HL-60 (cell line): ENCODE measurements at regions not wholly inside any gene's neighbourhood (a gene's known extent, or its start where the extent isn't known, plus 50 kb on each side); places are given as distances from the start of the nearest gene placed in this dataset.
A peak's percentile ranks its signal among the peaks of the same experiment; 100 is the strongest.

ENCODE experiments used
- DNase-seq, 2 experiments: peaks; one replicate each; pipeline ENCODE4 v3.0.0-alpha.2; 2010 to 2020; ENCODE audit warnings: low read depth in 1 of 2, low spot score in 1 of 2
- H3K27ac ChIP-seq: fragments of 250-450 bp; sonication (Bioruptor Pico); replicated peaks from 2 replicates; pipeline ENCODE4 v1.5.1; 2020; ENCODE audit warnings: mild to moderate bottlenecking, moderate library complexity
- H3K27me3 ChIP-seq: fragments of 250-450 bp; sonication (Bioruptor Pico); 2 replicates; pipeline ENCODE4 v1.5.1; 2021; ENCODE audit warnings: mild to moderate bottlenecking, moderate library complexity; ENCODE audit not compliant: insufficient read depth, poor library complexity, severe bottlenecking
- H3K4me3 ChIP-seq: replicated peaks from 2 replicates; pipeline ENCODE4 v1.5.1; 2011; ENCODE audit warnings: mild to moderate bottlenecking, control low read depth, low read length; ENCODE audit not compliant: insufficient read depth
- CTCF ChIP-seq: IDR thresholded peaks from one replicate; pipeline ENCODE4 v1.5.1; 2011; ENCODE audit warnings: low read length, control low read depth, inconsistent platforms; ENCODE audit not compliant: insufficient read depth
- GABPA ChIP-seq: IDR thresholded peaks from 2 replicates; pipeline ENCODE4 v1.6.1; 2012; ENCODE audit warnings: low read depth
- POLR2AphosphoS5 ChIP-seq: IDR thresholded peaks from 2 replicates; pipeline ENCODE4 v1.6.1; 2012; ENCODE audit warnings: low read depth
- REST ChIP-seq: IDR thresholded peaks from 2 replicates; pipeline ENCODE4 v1.6.1; 2012; ENCODE audit warnings: low read depth; ENCODE audit not compliant: insufficient replicate concordance
- SPI1 ChIP-seq: IDR thresholded peaks from 2 replicates; pipeline ENCODE4 v1.6.1; 2012; ENCODE audit warnings: low read depth, mild to moderate bottlenecking, borderline replicate concordance

GRCh38 chr9:650362-650761, 191.1 kb upstream of the DMRT1 start:
- TF ChIP-seq POLR2AphosphoS5 (peak; percentile 57), REST (no peak), SPI1 (no peak; the same call in 1 of the 2 replicates), GABPA (no peak), CTCF (no peak)
- peak overlapping the region; percentile 24 for H3K27ac ChIP-seq
- DNase-seq: peak; percentile 25 to 38
- no peak overlapping the region for H3K4me3 ChIP-seq
- H3K27me3 ChIP-seq: no peaks in the 10 kb centered on the region

- TF ChIP-seq SPI1 (no peak), GABPA (no peak), CTCF (no peak), POLR2AphosphoS5 (no peak), REST (no peak)
- no peak overlapping the region for H3K27ac ChIP-seq
- no peaks in the 10 kb centered on the region for H3K27me3 ChIP-seq
- H3K4me3 ChIP-seq: no peak overlapping the region
- DNase-seq: no peak
These were observed 190.1 kb upstream of the DMRT1 start for GRCh38 chr9:651371-651770.

- no peak overlapping the region for H3K4me3 ChIP-seq
- H3K27ac ChIP-seq: no peak overlapping the region
- no peak for DNase-seq
- TF ChIP-seq GABPA (no peak), POLR2AphosphoS5 (no peak), REST (no peak), CTCF (no peak), SPI1 (no peak)
- H3K27me3 ChIP-seq: no peaks in the 10 kb centered on the region
These were observed 188.6 kb upstream of the DMRT1 start for GRCh38 chr9:652914-653313.
